Stimulated activated effector memory CD8-positive, alpha-beta T cell treated with anti-CD3 and anti-CD28 coated beads, Interleukin-12 subunit alpha, Interleukin-12 subunit beta, amount 100 ng/mL, for 72 hours (primary cell): ENCODE measurements at regions not wholly inside any gene's neighbourhood (a gene's known extent, or its start where the extent isn't known, plus 50 kb on each side); places are given as distances from the start of the nearest gene placed in this dataset.
"Not testable (repeated sequence)": the region's sequence is repeated elsewhere in the genome, so short reads cannot be mapped to it uniquely, and the experiment has no call there.

Experiments
- ATAC-seq: fragments of 150-1000 bp; cut with Tn5 transposase; 2 replicates; pipeline ENCODE4 v1.10.0; 2021
- DNase-seq, 2 donors: peaks; one replicate each; pipeline ENCODE4 v3.0.0; 2021 to 2022; ENCODE audit warnings: low spot score in 2 of 2
- H3K27ac Mint-ChIP-seq: one replicate; pipeline ENCODE4 v1.8.0; 2022; ENCODE audit warnings: mild to moderate bottlenecking, mixed read lengths
- H3K36me3 Mint-ChIP-seq: one replicate; pipeline ENCODE4 v1.8.0; 2022; ENCODE audit warnings: mild to moderate bottlenecking, mixed read lengths
- H3K4me1 Mint-ChIP-seq: one replicate; pipeline ENCODE4 v1.8.0; 2022; ENCODE audit warnings: mixed read lengths
- H3K4me3 Mint-ChIP-seq: one replicate; pipeline ENCODE4 v1.8.0; 2022; ENCODE audit warnings: mild to moderate bottlenecking, mixed read lengths
- H3K9me3 Mint-ChIP-seq: one replicate; pipeline ENCODE4 v1.8.0; 2022; ENCODE audit warnings: mixed read lengths

DNA sequence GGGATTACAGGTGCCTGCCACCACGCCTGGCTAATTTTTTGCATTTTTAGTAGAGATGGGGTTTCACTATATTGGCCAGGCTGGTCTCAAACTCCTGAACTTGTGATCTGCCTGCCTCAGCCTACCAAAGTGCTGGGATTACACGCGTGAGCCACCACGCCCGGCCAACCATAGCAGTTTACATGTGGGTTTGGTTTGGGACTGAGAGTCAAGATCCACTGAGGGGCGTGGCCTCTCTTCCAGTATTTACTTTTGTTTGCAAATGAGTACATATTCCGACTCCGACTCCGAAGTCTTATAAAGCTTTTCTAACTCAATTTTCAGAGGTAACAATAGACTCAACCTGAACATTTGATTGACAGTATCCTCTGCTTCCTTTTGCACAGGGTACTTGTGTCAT is 135.4 kb downstream of the LRIG2 start:
- not testable (repeated sequence) for H3K9me3 Mint-ChIP-seq, H3K4me1 Mint-ChIP-seq, DNase-seq, H3K27ac Mint-ChIP-seq, H3K36me3 Mint-ChIP-seq, ATAC-seq, H3K4me3 Mint-ChIP-seq

DNA sequence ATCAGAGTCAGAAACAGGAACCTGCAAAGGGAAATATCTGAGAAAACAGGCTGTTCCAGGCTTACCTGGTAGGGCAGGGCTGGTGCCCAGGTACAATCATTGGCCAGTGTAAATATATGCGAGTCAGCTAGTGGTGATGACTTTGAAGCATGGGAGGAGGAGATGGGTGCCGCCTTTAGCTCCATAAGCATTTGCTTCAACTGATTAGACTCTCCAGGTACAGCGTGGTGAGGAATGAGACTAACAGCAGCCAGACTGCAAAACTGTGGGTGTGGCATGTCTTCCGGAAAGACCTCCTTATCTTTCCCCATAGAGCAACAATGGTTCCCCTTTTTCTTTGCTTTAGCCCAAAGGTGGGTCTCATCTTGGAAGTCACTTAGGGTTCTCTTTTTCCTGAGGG is 137.2 kb downstream of the LRIG2 start:
- Mint-ChIP-seq H3K9me3 (peaks cover under 1% of the 10 kb centered on the region), H3K4me3 (no peak overlapping the region), H3K36me3 (no peaks in the 10 kb centered on the region), H3K27ac (no peak overlapping the region), H3K4me1 (no peaks in the 10 kb centered on the region)
- ATAC-seq = no peak
- no peak for DNase-seq

DNA sequence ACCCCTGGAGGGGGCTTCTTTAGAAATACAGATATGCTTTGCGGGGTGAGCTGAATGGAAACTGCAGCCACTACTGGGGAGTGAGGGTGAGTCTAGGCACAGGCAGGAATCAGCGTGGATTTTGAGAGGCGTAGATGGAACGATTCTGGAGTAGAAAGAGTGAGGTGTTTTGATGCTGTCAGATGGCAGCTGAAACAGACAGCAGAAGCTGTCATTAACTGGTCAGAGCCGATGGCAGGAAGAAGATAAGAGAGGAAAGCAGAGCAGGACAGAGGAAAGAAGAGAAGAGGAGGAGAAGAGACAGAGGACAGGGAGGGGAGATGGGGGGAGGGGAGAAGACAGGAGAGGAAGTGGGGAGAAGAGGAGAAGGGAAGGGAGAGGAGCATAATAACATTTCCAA is 138.5 kb downstream of the LRIG2 start:
- H3K36me3 Mint-ChIP-seq = no peaks in the 10 kb centered on the region
- DNase-seq (no peak), ATAC-seq (no peak)
- no peak overlapping the region for H3K4me3 Mint-ChIP-seq
- no peak overlapping the region for H3K27ac Mint-ChIP-seq
- H3K4me1 Mint-ChIP-seq = no peaks in the 10 kb centered on the region
- peaks cover 3% of the 10 kb centered on the region for H3K9me3 Mint-ChIP-seq

DNA sequence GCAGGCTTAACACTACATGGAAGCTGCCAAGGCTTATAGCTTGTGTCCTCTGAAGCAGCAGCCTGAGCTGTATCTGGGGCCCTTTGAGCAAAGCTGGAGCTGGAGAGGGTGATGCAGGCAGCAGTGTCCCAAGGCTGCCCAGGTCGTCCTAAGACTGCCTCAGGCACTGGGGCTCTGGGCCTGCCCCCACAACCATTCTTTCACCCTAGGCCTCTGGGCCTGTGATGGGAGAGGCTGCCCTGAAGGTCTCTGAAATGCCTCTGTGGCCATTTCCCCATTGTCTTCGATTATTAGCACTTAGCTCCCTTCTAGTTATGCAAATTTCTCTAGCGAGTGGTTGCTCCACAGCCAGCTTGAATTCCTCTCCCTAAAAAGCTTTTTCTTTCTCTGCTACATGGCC is 142.0 kb downstream of the LRIG2 start:
- Mint-ChIP-seq H3K4me1 (no peaks in the 10 kb centered on the region), H3K27ac (peak overlapping the region; percentile 24), H3K36me3 (no peaks in the 10 kb centered on the region), H3K4me3 (no peak overlapping the region), H3K9me3 (peaks cover 3% of the 10 kb centered on the region)
- ATAC-seq = no peak
- no peak for DNase-seq

DNA sequence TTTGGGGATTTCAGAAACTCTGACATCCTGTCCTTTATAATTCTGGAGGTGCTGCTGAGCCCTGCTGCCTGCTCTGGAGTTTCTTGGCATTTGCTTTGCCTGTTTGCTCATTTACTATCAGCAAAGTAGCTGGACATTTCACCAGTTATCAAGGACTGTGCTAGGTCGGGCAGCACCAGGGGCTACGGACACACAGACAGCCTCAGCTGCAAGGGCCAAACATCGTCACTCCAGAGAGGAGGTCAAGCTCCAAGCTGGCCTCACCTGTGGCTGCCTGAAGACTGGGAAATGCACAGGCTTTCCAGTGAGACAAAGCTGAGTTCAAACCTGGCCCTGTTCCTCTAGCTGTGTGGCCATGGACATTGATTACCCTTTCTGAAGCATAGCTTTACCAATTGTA is 143.7 kb downstream of the LRIG2 start:
- H3K4me1 Mint-ChIP-seq = no peaks in the 10 kb centered on the region
- no peak overlapping the region for H3K27ac Mint-ChIP-seq
- H3K36me3 Mint-ChIP-seq = no peaks in the 10 kb centered on the region
- H3K9me3 Mint-ChIP-seq = peaks cover 3% of the 10 kb centered on the region
- no peak for ATAC-seq
- no peak overlapping the region for H3K4me3 Mint-ChIP-seq
- DNase-seq = no peak

DNA sequence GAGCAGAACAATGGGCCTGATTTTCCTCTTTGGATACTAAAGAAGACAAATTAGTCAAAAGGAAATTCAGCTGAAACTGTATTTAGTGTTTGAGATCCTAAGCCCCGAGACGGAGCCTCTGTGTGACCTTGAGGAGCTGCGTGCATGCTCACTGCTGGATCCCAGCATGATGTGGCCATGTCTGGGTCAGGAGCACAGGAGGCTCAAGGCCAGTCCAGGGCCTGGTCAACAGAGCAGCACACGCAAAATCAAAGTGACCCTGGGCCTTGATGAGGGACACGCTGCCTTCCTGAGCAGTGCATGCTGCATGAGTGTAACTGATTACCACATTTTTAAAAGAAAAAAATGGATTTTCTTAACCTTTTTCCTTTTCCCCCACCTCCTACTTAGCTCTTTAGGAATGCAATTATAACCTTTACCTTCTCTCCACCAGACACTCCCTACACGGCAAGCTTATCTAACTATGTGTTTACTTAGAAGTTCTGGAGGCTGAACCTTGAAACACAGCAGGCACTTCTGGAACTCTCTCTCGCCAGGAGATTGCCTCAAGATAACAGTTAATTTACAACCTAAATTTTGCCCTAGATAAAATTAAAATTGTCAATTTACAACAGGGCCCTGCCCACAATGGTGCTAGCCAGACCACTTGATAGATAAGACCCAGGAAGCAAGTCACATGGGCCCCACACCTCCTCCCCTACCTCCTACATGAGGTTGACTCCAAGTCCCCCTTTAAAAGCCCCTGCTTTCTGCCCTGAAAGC is 144.6 kb downstream of the LRIG2 start:
- Mint-ChIP-seq H3K36me3 (no peaks in the 10 kb centered on the region), H3K9me3 (peaks cover 3% of the 10 kb centered on the region), H3K4me1 (no peaks in the 10 kb centered on the region), H3K27ac (no peak overlapping the region), H3K4me3 (no peak overlapping the region)
- DNase-seq = no peak
- no peak for ATAC-seq

DNA sequence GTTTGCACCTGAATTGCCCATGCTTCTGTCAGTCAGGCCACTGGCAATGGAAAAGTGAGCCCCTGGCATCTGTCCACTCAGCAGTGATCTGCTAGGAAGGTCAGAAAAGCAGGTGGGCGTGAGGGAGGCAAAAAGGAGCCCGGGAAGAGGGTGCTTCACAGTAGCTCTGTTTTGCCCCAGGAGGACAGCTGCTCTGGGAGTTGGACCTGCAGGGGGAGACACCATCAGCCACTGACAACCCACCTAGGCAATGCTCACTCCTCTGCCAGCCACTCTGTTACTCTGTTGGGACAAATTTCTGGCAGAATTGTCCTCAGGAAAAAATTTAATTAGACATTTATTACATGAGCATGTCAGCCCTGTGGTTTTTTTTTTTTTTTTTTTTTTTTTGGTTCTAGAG is 146.4 kb downstream of the LRIG2 start:
- Mint-ChIP-seq H3K4me1 (no peaks in the 10 kb centered on the region), H3K9me3 (peaks cover 3% of the 10 kb centered on the region), H3K36me3 (no peaks in the 10 kb centered on the region), H3K4me3 (no peak overlapping the region), H3K27ac (no peak overlapping the region)
- ATAC-seq = no peak
- no peak for DNase-seq

DNA sequence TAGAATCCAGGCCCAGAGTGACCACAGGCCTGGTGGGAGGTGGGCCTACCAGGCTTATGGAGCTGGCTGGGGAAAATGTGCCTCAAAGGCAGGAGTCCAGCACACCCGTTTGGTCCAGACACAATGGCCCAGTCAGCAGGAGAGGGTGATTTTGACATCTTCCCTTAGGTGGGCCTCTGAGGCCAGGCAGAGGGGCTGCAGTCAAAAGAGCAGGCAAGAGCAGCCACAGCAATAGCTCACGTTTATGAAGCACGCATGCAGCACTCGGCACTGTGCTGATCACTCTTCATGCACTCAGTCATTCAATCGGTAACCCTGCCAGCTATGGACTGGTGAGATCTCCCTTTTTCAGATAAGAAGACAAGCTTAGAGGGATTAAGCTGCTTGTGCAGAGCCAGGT is 146.8 kb downstream of the LRIG2 start:
- no peak overlapping the region for H3K27ac Mint-ChIP-seq
- no peak for ATAC-seq
- DNase-seq = no peak
- no peaks in the 10 kb centered on the region for H3K36me3 Mint-ChIP-seq
- peaks cover 3% of the 10 kb centered on the region for H3K9me3 Mint-ChIP-seq
- H3K4me1 Mint-ChIP-seq = no peaks in the 10 kb centered on the region
- no peak overlapping the region for H3K4me3 Mint-ChIP-seq

DNA sequence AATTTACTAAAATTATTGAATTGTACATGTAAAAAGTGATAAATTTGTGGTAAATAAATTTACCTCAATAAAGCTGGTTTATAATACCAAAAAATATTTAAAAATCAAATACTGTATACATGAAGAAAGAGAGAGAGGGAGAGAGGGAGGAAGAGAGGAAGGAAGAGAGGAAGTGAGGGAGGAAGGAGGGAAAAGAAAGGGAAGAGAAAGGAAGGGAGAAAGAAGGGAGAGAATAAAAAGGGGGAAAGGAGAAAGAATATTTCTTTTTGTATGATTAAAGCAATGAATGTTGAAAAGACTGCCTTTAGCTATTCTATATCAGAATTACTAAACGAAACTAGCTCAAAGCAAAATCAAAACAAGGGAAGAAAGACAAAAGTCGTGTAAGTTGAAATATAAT is 150.0 kb downstream of the LRIG2 start:
- no peak for DNase-seq
- Mint-ChIP-seq H3K4me3 (no peak overlapping the region), H3K4me1 (peaks cover 8% of the 10 kb centered on the region), H3K27ac (no peak overlapping the region), H3K36me3 (no peaks in the 10 kb centered on the region), H3K9me3 (no peaks in the 10 kb centered on the region)
- no peak for ATAC-seq

DNA sequence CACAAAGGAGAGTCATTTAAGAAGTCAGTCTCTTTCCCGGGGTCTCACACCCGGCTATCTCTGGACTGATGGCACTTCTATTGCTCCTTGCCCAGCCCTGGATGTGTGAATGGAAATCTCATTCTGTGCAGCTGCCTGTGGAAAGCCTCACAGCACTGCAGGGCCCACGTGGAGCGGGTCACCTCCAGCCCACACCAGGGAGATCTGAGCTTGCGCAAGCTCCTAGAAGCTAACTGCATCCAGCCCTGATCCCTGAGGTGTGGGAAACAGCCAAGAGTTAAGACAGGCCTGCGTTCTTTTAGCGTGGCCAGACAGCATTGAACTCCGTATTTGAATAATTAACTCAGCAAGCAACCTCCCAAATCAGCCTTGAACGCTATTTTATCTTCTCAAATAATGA is 150.5 kb downstream of the LRIG2 start:
- peaks cover 8% of the 10 kb centered on the region for H3K4me1 Mint-ChIP-seq
- no peak for DNase-seq
- H3K27ac Mint-ChIP-seq = no peak overlapping the region
- ATAC-seq = no peak
- no peaks in the 10 kb centered on the region for H3K36me3 Mint-ChIP-seq
- H3K9me3 Mint-ChIP-seq = no peaks in the 10 kb centered on the region
- H3K4me3 Mint-ChIP-seq = no peak overlapping the region

DNA sequence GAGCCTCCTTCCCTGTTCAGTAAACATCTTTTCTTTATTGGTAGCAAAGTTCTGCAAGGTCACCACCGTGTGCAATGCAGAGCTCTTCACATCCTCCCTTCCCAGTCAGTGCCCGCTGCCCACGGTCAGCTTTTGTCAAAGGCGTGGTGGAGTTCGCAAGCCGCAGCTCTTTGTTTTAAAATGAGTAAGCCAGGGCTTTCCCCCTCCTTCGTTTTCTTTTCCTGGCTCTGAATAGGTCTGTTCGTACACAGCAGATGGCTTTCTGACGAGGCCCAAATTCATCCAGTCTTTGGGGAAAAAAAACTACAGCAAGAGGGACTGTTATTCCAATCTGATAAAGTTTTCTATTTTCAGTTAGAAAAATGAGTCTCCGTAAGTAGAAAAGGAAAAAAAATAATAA is 153.2 kb downstream of the LRIG2 start:
- H3K27ac Mint-ChIP-seq = no peak overlapping the region
- DNase-seq = no peak

DNA sequence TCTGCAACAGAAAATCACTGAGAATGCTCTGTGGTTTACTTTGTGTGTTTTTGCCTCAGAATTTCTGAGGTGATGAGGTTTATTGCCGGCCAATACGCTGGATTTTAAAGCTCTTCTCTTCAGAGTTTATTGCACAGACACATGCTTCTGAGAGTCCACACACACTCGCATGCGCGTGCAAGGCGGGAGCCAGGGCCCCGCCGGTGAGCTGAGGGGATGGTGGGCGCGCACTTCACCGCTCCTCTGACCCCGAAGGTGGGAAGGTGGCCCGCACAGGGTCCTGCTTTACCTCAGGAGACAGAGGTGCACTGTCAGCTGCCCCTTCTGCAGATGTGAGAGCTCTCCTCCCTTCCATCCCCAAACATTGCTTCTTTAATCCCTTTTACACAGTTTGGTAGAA is 158.4 kb upstream of the MAGI3 start:
- no peak overlapping the region for H3K4me3 Mint-ChIP-seq
- H3K27ac Mint-ChIP-seq = no peak overlapping the region
- H3K4me1 Mint-ChIP-seq = no peaks in the 10 kb centered on the region
- no peaks in the 10 kb centered on the region for H3K36me3 Mint-ChIP-seq
- H3K9me3 Mint-ChIP-seq = no peaks in the 10 kb centered on the region
- DNase-seq = no peak
- ATAC-seq = no peak

More for the DNA sequence above, 153.2 kb downstream of the LRIG2 start:
- H3K36me3 Mint-ChIP-seq = no peaks in the 10 kb centered on the region
- H3K4me1 Mint-ChIP-seq = peaks cover 8% of the 10 kb centered on the region
- no peaks in the 10 kb centered on the region for H3K9me3 Mint-ChIP-seq
- no peak overlapping the region for H3K4me3 Mint-ChIP-seq
- ATAC-seq = peak; percentile 73

DNA sequence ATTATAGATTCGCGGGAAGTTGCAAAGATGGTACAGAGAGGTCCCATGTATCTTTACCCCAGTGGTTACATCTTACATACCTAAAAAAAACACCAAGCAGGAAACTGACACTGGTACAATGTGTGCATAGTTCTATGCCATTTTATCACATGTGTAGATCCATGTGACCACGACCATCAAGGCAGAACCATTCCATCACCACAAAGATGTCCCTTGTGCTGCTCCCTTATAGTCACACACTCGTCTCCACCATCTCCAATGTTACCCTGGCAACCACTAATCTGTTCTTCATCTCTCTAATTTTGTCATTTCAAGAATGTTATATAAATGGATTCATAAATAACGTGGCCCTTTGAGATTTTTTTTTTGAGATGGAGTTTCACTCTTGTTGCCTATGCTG is 156.9 kb upstream of the MAGI3 start:
- no peak for ATAC-seq
- Mint-ChIP-seq H3K36me3 (no peaks in the 10 kb centered on the region), H3K9me3 (no peaks in the 10 kb centered on the region), H3K4me3 (no peak overlapping the region), H3K4me1 (no peaks in the 10 kb centered on the region), H3K27ac (no peak overlapping the region)
- DNase-seq = no peak

DNA sequence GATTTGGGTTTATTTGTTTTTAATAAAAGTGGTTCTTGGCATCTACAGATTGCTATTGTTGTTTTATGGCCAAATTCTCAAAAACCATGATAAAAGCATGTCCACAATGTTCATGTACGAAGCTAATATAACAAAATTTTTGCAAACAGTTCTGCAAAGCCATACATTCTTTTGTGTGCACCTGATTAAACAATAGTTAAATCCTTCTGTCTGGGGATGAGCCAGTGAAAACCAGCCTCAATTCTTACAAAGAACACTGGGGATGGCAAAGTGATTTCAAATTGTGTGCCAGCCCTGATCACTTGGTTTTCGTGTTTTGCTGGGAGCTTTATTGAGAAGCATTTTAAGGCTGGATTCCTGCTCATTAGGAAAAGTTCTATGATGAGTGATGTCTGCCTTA is 149.1 kb upstream of the MAGI3 start:
- DNase-seq = no peak
- Mint-ChIP-seq H3K27ac (no peak overlapping the region), H3K9me3 (no peaks in the 10 kb centered on the region), H3K4me3 (no peak overlapping the region), H3K4me1 (no peaks in the 10 kb centered on the region), H3K36me3 (no peaks in the 10 kb centered on the region)
- no peak for ATAC-seq

DNA sequence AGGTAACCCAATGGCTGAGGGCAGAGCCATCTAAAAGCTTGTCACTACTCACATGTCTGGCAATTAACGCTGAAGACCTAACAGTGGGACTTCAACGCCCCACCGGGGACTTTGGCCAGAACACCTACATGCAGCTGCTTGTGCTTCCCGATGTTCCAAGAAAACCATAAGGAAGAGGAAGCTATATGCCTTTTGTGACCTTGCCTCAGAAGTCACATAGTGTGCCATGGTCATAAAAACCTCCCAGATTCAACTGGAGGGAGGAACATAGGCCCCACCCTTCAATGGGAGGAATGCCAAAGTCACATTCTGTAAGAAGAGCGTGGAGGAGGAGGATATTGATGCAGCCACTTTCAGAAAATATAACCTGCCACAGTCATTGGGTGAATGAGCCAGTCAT is 147.8 kb upstream of the MAGI3 start:
- no peak overlapping the region for H3K27ac Mint-ChIP-seq
- H3K36me3 Mint-ChIP-seq = no peaks in the 10 kb centered on the region
- DNase-seq (no peak), ATAC-seq (no peak)
- H3K9me3 Mint-ChIP-seq = no peaks in the 10 kb centered on the region
- H3K4me1 Mint-ChIP-seq = no peaks in the 10 kb centered on the region
- H3K4me3 Mint-ChIP-seq = no peak overlapping the region

DNA sequence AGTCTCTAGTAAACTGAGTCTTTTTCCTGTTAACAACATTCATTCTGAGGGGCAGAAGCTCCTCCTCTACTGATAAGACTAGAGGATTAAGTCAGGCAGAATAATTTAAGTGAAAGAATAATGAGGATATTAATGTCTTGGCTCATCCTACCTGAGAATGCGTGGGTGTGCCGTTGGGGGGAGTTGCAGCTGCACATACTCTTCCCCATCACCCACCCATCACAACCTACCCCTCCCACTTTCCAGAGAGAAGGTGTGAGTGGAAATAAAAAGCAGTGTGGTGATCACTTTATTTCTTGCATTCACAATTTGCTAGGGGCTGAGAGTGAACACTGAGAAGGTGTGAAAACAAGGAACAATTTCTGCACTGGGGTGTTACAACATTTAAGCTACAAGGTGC is 146.8 kb upstream of the MAGI3 start:
- ATAC-seq (no peak), DNase-seq (no peak)
- H3K27ac Mint-ChIP-seq = no peak overlapping the region
- H3K36me3 Mint-ChIP-seq = no peaks in the 10 kb centered on the region
- no peaks in the 10 kb centered on the region for H3K9me3 Mint-ChIP-seq
- no peaks in the 10 kb centered on the region for H3K4me1 Mint-ChIP-seq
- H3K4me3 Mint-ChIP-seq = no peak overlapping the region
